Right atrium auricular region (tissue), 2 donors: ENCODE measurements at regions not wholly inside any gene's neighbourhood (a gene's known extent, or its start where the extent isn't known, plus 50 kb on each side); places are given as distances from the start of the nearest gene placed in this dataset.

Experiments used
- DNase-seq: peaks from one replicate; pipeline ENCODE4 v3.0.0-alpha.2; 2019; ENCODE audit warnings: low spot score
- H3K27ac ChIP-seq, 2 donors: fragments of 200-600 bp; sonication (generic); 1 replicate in 1 of 2; 2 replicates in 1 of 2; pipeline ENCODE4 v1.5.1; 2016 to 2019
- H3K27me3 ChIP-seq, 2 donors: fragments of 200-600 bp; sonication (generic); one replicate each; pipeline versions ENCODE4 v1.5.1 to v1.6.0; 2017 to 2019
- H3K36me3 ChIP-seq: fragments of 200-600 bp; sonication (generic); one replicate; pipeline ENCODE4 v1.5.1; 2016
- H3K4me1 ChIP-seq, 2 donors: fragments of 200-600 bp; sonication (generic); one replicate each; pipeline versions ENCODE4 v1.5.1 to v1.6.0; 2017 to 2019
- H3K4me3 ChIP-seq, 2 donors: fragments of 200-600 bp; sonication (generic); 1 replicate in 1 of 2; 2 replicates in 1 of 2; pipeline ENCODE4 v1.5.1; 2017 to 2019; ENCODE audit warnings: mild to moderate bottlenecking in 1 of 2, moderate library complexity in 1 of 2
- H3K9me3 ChIP-seq, 2 donors: fragments of 200-600 bp; sonication (generic); one replicate each; pipeline ENCODE4 v1.5.1; 2019
- TF ChIP-seq, protein P1 (sequence below), 2 donors: fragments of 200-600 bp; sonication (generic); IDR thresholded peaks; one replicate each; pipeline ENCODE4 v1.5.1; 2019; ENCODE audit warnings: antibody characterized with exemption in 2 of 2

GRCh38 chr1:203401199-203401877 is 50.4 kb upstream of the FMOD start:
- Histone ChIP-seq H3K4me1 (peaks cover 0 to 27% of the 10 kb centered on the region in 2 donors), H3K27ac (peak overlapping the region; percentile 31 to 80)
- DNase-seq = no peak

GRCh38 chr1:203402152-203402551 is 51.2 kb upstream of the FMOD start:
- H3K27ac ChIP-seq = peak overlapping the region; percentile 74 to 80
- peaks cover 0 to 35% of the 10 kb centered on the region in 2 donors for H3K4me1 ChIP-seq
- TF ChIP-seq, protein P1, sequence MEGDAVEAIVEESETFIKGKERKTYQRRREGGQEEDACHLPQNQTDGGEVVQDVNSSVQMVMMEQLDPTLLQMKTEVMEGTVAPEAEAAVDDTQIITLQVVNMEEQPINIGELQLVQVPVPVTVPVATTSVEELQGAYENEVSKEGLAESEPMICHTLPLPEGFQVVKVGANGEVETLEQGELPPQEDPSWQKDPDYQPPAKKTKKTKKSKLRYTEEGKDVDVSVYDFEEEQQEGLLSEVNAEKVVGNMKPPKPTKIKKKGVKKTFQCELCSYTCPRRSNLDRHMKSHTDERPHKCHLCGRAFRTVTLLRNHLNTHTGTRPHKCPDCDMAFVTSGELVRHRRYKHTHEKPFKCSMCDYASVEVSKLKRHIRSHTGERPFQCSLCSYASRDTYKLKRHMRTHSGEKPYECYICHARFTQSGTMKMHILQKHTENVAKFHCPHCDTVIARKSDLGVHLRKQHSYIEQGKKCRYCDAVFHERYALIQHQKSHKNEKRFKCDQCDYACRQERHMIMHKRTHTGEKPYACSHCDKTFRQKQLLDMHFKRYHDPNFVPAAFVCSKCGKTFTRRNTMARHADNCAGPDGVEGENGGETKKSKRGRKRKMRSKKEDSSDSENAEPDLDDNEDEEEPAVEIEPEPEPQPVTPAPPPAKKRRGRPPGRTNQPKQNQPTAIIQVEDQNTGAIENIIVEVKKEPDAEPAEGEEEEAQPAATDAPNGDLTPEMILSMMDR (IDR thresholded peaks at IDR 0.05) = no peak
- DNase-seq = no peak
- H3K27me3 ChIP-seq = no peaks in the 10 kb centered on the region
- H3K36me3 ChIP-seq = no peaks in the 10 kb centered on the region
- no peaks in the 10 kb centered on the region for H3K9me3 ChIP-seq
- no peak overlapping the region for H3K4me3 ChIP-seq

More at GRCh38 chr1:203401199-203401877, 50.4 kb upstream of the FMOD start:
- TF ChIP-seq, protein P1 (IDR thresholded peaks at IDR 0.05) = no peak
- H3K4me3 ChIP-seq = no peak overlapping the region
- H3K9me3 ChIP-seq = no peaks in the 10 kb centered on the region
- H3K36me3 ChIP-seq = no peaks in the 10 kb centered on the region
- no peaks in the 10 kb centered on the region for H3K27me3 ChIP-seq

GRCh38 chr1:203402629-203403337 is 51.9 kb upstream of the FMOD start:
- Histone ChIP-seq H3K4me3 (no peak overlapping the region), H3K9me3 (no peaks in the 10 kb centered on the region), H3K4me1 (peaks cover 0 to 39% of the 10 kb centered on the region in 2 donors), H3K27ac (peak overlapping the region; percentile 74 to 80), H3K36me3 (no peaks in the 10 kb centered on the region), H3K27me3 (no peaks in the 10 kb centered on the region)
- TF ChIP-seq, protein P1 (IDR thresholded peaks at IDR 0.05) = no peak
- no peak for DNase-seq

GRCh38 chr1:203403586-203403985 is 52.7 kb upstream of the FMOD start:
- Histone ChIP-seq H3K36me3 (no peaks in the 10 kb centered on the region), H3K4me1 (peaks cover 0 to 47% of the 10 kb centered on the region in 2 donors), H3K4me3 (no peak overlapping the region), H3K27me3 (no peaks in the 10 kb centered on the region), H3K27ac (peak overlapping the region; percentile 74 to 80), H3K9me3 (no peaks in the 10 kb centered on the region)
- DNase-seq = no peak
- TF ChIP-seq, protein P1 (IDR thresholded peaks at IDR 0.05) = no peak

DNA sequence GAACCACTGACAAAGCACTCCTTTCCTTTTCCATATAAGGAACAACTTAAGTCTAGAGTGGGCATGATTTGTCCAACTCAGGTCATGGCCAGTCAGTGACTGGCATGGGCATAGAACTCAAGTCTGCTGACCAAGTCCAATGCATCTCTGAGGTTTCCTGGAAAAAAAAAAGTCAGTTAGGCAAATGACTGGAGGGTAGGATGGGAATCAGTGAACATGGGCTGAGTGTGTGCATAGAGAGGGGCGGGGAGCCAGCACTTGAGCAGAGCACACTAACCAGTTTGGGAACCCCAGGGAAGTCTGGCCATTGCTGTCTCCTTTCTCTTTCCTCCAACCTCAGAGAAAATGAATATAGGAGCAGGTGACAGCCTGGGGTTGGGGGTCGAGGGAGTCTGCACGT is 53.6 kb upstream of the FMOD start:
- H3K4me1 ChIP-seq = peaks cover 0 to 55% of the 10 kb centered on the region in 2 donors
- no peak for DNase-seq
- H3K27ac ChIP-seq = peak overlapping the region; percentile 66 to 80
- H3K36me3 ChIP-seq = no peaks in the 10 kb centered on the region
- H3K4me3 ChIP-seq = no peak overlapping the region
- no peaks in the 10 kb centered on the region for H3K9me3 ChIP-seq
- TF ChIP-seq, protein P1 (IDR thresholded peaks at IDR 0.05) = no peak
- no peaks in the 10 kb centered on the region for H3K27me3 ChIP-seq
